SU-DHL-6 (cell line): ENCODE measurements at regions not wholly inside any gene's neighbourhood (a gene's known extent, or its start where the extent isn't known, plus 50 kb on each side); places are given as distances from the start of the nearest gene placed in this dataset.

Experiments
- H2AFZ ChIP-seq: fragments of 200-600 bp; sonication (generic); 2 replicates; pipeline ENCODE4 v1.6.1; 2014; ENCODE audit warnings: low read depth, mild to moderate bottlenecking, moderate library complexity, mixed read lengths, antibody characterized with exemption, low read length; ENCODE audit not compliant: severe bottlenecking
- H3F3A ChIP-seq: fragments of 200-600 bp; shearing (Covaris generic); 2 replicates; pipeline ENCODE4 v1.6.0; 2016; ENCODE audit warnings: antibody characterized with exemption, mild to moderate bottlenecking; ENCODE audit not compliant: insufficient read depth
- H3K27ac ChIP-seq: fragments of 200-600 bp; sonication (generic); 2 replicates; pipeline ENCODE4 v1.5.1; 2016; ENCODE audit warnings: low read depth, mild to moderate bottlenecking, low read length, moderate library complexity, mixed read lengths
- H3K27me3 ChIP-seq: fragments of 200-600 bp; sonication (generic), shearing (Covaris generic); 2 replicates; pipeline ENCODE4 v1.6.0; 2014; ENCODE audit warnings: mild to moderate bottlenecking, low read length
- H3K36me3 ChIP-seq: fragments of 200-600 bp; sonication (generic); 2 replicates; pipeline ENCODE4 v1.6.1; 2014; ENCODE audit warnings: mild to moderate bottlenecking, low read length, mixed read lengths
- H3K4me2 ChIP-seq: fragments of 300-600, 200-600 bp; shearing (Covaris generic), sonication (generic); 2 replicates; pipeline ENCODE4 v1.6.0; 2014; ENCODE audit warnings: low read length, low read depth, mild to moderate bottlenecking; ENCODE audit not compliant: poor library complexity, severe bottlenecking
- H3K4me3 ChIP-seq: fragments of 200-600 bp; sonication (generic); 2 replicates; pipeline ENCODE4 v1.5.1; 2014; ENCODE audit warnings: antibody characterized with exemption, low read length, mild to moderate bottlenecking, mixed read lengths; ENCODE audit not compliant: insufficient read depth, poor library complexity, severe bottlenecking
- H3K79me2 ChIP-seq: fragments of 200-600 bp; sonication (generic); 2 replicates; pipeline ENCODE4 v1.6.1; 2014; ENCODE audit warnings: mild to moderate bottlenecking, low read length, moderate library complexity; ENCODE audit not compliant: insufficient read depth
- H3K9ac ChIP-seq: fragments of 200-600 bp; sonication (generic); 2 replicates; pipeline ENCODE4 v1.7.0; 2014; ENCODE audit warnings: mild to moderate bottlenecking, low read length
- H3K9me2 ChIP-seq: fragments of 200-600 bp; sonication (generic); replicated peaks from 2 replicates; pipeline ENCODE4 v1.6.1; 2014; ENCODE audit warnings: low read length; ENCODE audit not compliant: insufficient read depth
- H3K9me3 ChIP-seq: fragments of 200-600 bp; sonication (generic); 2 replicates; pipeline ENCODE4 v1.6.1; 2014; ENCODE audit warnings: low read length, mixed read lengths; ENCODE audit not compliant: insufficient read depth
- H4K20me1 ChIP-seq: fragments of 200-600 bp; sonication (generic); 2 replicates; pipeline ENCODE4 v1.6.1; 2014; ENCODE audit warnings: low read depth, mild to moderate bottlenecking, antibody characterized with exemption, low read length, moderate library complexity, mixed read lengths
- CTCF ChIP-seq: fragments of 200-600 bp; sonication (generic); IDR thresholded peaks from one replicate; pipeline ENCODE4 v1.5.1; 2017; ENCODE audit warnings: antibody characterized with exemption, mild to moderate bottlenecking, low read length, moderate library complexity; ENCODE audit not compliant: insufficient read depth, poor library complexity, severe bottlenecking
- EZH2phosphoT487 ChIP-seq: fragments of 200-600 bp; sonication (generic), shearing (Covaris generic); conservative IDR thresholded peaks from 2 replicates; pipeline ENCODE4 v1.6.1; 2018; ENCODE audit warnings: mild to moderate bottlenecking, antibody characterized with exemption, low read length, moderate library complexity, mixed read lengths

DNA sequence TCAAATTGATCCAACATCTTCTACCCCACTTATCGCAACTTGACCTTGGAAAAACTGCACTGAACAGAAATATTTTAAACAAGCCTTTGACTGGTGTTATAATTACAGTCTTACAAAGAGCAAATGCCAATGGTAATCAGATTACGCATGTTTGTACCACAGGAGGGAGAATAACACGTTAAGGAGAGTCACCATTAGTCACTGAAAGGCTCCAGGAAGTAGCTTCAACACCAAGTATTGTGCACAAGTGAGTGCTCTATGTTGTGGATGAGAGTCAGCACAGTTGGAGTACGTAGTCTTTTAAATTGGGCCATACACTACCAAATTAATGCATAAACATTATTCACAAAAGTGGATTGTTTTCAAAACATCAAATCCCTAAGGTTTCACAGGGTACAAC is 1081.5 kb upstream of the TENM3 start:
- no peaks in the 10 kb centered on the region for H3F3A ChIP-seq
- no peak overlapping the region for H3K4me3 ChIP-seq
- H3K79me2 ChIP-seq, result no peaks in the 10 kb centered on the region
- H3K9me2 ChIP-seq, result no peaks in the 10 kb centered on the region
- no peak overlapping the region for H3K9ac ChIP-seq
- H3K9me3 ChIP-seq, result no peaks in the 10 kb centered on the region
- no peaks in the 10 kb centered on the region for H3K36me3 ChIP-seq
- no peak overlapping the region for H3K27ac ChIP-seq
- no peaks in the 10 kb centered on the region for H3K27me3 ChIP-seq
- H4K20me1 ChIP-seq, result no peaks in the 10 kb centered on the region
- TF ChIP-seq EZH2phosphoT487, result no peak
- no peak for TF ChIP-seq CTCF
- no peak overlapping the region for H2AFZ ChIP-seq
- H3K4me2 ChIP-seq, result no peak overlapping the region

DNA sequence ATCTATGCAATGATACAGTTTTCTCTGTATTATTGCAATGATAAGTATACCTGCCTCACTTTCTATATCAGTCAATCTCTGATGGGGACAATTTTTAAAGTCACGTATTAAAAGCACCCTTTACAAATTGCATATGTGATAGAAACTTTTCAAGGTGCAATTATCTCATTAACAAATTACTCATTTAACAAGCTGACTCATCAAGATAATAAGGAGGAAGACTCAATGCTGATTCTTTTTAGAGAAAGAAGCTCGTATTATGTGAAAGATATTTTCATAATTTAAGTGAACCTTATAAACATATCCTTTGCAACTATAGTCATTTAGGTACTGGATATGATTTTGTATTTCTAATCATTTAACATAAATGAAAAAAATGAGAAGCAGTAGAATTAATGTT is 1080.9 kb upstream of the TENM3 start:
- Histone ChIP-seq H3K36me3 (no peaks in the 10 kb centered on the region), H3K9me3 (no peaks in the 10 kb centered on the region), H3K9me2 (no peaks in the 10 kb centered on the region), H3K4me2 (no peak overlapping the region), H3K79me2 (no peaks in the 10 kb centered on the region), H3K9ac (no peak overlapping the region), H2AFZ (no peak overlapping the region), H3K27ac (no peak overlapping the region), H3K27me3 (no peaks in the 10 kb centered on the region), H3F3A (no peaks in the 10 kb centered on the region), H3K4me3 (no peak overlapping the region), H4K20me1 (no peaks in the 10 kb centered on the region)
- TF ChIP-seq EZH2phosphoT487, result no peak
- TF ChIP-seq CTCF, result no peak

DNA sequence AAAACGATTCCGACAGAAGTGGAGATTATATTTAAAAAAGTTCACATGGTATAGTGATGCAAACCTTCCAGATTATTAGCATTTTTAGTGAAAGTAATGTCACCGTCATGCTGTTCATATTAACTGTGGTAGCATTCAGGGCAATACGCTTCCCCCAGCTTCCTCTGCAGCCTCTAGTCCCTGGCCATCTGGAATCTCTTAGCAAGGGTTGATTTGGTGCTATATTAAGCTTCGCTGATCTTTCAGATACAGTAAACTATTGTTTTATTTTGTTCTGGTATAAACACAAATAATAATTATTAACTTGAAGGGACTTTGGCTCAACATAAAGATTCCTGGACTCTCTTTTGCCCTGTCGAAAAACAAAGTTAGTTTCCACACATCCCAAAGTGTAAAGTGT is 1080.5 kb upstream of the TENM3 start:
- Histone ChIP-seq H3K4me3 (no peak overlapping the region), H3K9ac (no peak overlapping the region), H3K27ac (no peak overlapping the region)

More for the DNA sequence above, 1080.5 kb upstream of the TENM3 start:
- Histone ChIP-seq H3K27me3 (no peaks in the 10 kb centered on the region), H3K4me2 (no peak overlapping the region), H3K36me3 (no peaks in the 10 kb centered on the region), H3K79me2 (no peaks in the 10 kb centered on the region), H3F3A (no peaks in the 10 kb centered on the region), H3K9me2 (no peaks in the 10 kb centered on the region), H3K9me3 (no peaks in the 10 kb centered on the region), H2AFZ (no peak overlapping the region), H4K20me1 (no peaks in the 10 kb centered on the region)
- TF ChIP-seq EZH2phosphoT487, result no peak
- TF ChIP-seq CTCF, result no peak
